NCI-H1417 treated with DMSO at 0.1 percent for 48 hours (cell line): ENCODE measurements at regions not wholly inside any gene's neighbourhood (a gene's known extent, or its start where the extent isn't known, plus 50 kb on each side); places are given as distances from the start of the nearest gene placed in this dataset.

Source experiments
- DNase-seq: peaks from one replicate; lab custom pipeline; 2025; lab: John Stamatoyannopoulos, UW

DNA sequence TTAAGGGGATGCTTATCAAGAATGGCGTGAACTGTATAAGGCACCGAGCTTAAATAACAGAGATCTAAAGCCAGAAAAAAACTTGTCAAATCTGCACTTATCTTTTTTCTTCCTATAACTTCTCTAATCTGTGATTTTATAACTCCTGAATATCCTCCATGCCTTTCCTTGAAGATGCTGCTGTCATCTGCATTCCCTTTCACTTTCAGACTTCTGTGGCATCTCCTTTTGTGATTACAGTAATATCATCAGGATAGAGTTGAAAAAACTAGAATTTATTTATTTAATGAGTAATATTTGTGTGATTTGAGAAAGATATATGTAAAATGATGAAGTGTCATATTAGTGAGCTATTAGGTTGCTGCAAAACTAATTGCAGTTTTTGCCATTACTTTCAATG, 357.8 kb upstream of the PTBP2 start:
- no peak for DNase-seq

DNA sequence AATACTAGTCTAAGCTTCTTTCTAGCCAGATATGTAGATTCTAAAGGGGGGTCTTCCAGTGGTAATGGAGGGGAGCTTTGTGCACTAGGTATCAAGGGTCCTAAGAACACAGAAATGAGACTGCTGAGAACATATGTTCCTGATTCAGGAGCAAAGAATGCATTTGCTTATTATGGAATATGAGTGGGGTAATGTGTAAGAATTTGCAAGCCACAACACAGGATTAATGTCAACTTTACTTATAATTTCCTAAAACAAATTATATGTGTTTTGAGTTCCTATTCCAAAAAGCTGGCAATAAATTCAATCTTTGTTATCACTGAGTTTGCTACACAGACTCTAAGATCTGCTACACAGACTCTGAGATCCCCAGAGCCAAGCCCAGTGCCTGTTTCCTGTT, 357.0 kb upstream of the PTBP2 start:
- DNase-seq = no peak

DNA sequence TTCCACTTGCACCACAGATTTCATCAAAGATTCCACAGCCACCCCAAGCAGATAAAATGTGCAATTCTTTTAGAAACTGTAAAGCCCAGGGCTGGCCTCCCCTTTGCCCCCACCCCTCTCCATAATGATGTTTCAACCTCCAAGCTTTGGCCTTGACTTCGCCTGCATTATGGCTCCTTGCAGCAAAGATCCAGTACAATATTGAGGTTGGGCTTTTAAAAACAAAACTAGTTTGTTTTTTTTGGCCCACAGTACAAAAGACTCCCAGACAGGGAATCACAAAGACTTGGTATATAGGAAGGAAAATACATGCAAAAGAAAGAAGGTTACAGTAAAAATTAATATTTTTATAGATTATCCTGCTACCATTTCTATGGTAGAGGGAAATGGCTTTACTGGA, 356.5 kb upstream of the PTBP2 start:
- no peak for DNase-seq

DNA sequence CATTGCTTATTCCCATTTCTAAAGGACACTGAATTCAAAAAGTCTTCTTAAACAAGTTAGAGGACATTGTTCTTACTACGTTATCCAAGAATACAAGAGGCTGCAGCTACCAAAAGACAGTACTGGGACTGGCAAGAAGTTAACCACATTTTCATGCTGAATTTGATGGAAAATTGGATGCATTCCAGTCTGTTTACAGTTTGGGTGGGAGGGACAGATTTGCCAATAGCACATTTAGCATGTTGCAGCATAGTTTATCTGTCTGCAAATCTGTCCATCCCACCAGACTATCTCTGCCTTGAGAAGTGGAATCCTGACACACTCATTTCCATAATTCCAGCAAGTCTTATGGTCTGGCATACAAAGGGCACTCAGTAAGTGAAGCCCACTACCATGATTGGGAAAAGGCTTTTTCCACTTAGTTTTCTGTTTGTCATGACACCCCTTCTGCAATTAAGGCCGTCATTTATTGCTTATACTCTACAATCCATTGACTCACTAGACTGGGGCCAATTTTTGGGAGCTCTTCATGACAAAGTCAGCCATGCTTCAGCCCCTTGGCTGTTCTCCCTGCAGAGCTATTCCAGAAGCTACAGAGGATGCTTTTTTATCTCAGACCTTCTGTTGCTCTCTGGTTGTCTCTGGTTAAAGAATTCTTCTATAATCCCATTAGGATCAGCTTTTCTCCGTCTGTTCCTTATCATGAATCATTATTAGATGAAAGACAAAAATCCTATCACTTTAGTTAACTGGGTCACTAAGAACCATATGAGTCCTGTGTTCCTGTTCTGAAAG, 355.8 kb upstream of the PTBP2 start:
- DNase-seq = no peak

DNA sequence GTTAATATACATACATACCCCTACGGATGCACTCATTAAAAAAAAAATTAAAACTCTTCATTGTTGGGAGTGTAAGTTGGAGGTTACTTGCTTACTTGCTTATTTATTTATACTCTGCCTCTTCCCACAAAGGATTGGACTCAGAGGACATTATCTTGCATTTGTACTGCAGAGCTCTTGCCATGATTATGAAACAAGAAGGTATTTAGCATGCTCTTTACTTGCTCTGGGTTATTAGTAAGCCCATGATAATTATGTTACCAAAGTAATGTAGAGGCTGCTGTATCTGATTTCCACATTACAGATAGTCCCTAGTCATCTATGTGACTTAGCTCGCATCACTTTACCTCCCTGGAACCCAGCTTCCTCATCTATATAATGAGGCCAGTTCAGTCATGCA, 355.1 kb upstream of the PTBP2 start:
- no peak for DNase-seq

DNA sequence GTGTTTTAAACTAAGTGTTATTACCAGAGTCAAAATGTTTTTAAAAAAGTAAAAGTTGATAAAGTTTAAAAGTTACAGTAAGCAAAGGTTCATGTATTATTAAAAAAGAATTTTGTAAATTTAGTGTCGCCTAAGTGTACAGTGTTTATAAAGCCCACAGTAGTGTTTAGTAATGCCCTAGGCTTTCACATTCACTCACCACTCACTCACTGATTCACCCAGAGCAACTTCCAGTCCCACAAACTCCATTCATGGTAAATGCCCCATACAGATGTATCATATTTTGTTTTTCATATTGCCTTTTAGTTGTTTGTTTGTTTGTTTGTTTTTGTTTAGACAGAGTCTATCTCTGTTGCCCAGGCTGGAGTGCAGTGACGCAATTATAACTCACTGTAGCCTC, 353.8 kb upstream of the PTBP2 start:
- no peak for DNase-seq

DNA sequence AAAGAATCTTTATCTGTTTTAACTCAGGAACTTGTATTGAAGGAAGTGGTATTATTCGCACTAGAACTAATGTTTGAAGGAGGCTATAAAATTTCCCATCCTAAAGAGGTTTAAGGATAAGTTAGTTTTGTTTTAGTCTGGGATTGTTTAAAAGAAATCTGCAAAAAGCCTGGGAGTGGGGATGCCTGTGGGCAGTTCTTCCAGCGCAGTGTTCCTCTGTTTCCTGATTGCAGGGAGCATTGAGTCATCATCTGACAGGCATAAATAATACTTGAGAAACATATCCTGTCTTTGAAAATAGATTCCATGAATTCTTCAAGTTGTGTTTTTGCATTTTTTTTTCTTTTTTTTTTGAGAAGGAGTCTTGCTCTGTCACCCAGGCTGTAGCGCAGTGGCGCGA, 350.8 kb upstream of the PTBP2 start:
- DNase-seq = no peak

DNA sequence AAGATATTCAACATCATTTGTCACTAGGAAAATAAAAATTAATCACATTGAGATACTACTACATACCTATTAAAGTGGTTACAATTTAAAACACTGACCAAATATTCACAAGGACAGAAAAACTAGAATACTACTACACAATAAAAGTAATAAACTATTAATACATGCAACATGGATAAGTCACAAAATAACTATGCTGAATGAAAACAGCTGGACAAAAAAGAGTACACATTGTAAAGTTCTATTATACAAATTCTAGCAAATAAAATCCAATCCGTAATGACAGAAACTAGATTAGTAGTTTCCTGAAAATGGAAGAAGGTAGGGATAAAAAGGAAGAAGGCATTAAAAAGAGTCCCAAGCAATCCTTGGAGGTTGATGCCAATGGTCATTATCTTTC, 348.7 kb upstream of the PTBP2 start:
- no peak for DNase-seq

DNA sequence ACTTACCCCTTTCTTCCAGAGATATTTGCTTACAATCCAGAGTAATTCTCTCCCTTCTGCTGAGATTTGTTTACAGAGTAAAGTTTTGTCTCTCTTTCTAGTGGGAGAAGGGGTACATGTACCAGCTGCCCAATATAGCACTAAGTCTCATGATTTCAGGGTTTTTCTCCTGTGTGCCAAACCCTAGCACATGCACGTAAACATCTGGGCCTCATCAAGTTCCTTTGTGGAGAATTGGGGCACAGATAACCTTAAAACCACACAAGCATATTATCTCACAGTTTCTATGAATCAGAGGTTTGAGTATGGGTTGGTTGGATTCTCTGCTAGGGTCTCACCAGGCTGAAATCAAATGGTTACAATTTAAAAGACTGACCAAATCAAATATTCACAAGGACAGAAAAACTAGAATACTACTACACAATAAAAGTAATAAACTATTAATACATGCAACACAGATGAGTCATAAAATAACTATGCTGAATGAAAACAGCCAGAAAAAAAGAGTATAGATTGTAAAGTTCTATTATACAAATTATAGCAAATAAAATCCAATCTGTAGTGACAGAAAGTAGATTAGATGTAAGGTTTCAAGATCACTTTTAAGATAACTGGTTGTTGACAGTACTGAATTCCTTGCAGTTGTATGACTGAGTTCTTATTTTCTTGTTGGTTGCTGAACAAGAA, 347.4 kb upstream of the PTBP2 start:
- DNase-seq = no peak

DNA sequence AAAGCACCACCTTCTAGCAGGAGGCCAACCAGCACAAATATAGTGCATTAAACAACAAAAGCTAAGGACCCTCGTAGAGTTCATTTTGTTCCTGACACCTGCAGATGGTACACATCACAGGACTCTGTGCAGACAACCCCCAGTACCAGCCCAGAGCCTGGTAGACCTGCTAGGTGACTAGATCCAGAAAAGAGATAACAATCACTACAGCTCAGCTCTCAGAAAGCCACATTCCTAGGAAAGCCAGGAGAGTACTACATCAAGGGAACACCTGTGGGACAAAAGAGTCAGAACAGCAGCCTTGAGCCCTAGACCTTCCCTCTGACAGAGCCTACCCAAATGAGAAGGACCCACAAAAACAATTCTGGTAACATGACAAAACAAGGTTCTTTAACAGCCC, 344.7 kb upstream of the PTBP2 start:
- no peak for DNase-seq

DNA sequence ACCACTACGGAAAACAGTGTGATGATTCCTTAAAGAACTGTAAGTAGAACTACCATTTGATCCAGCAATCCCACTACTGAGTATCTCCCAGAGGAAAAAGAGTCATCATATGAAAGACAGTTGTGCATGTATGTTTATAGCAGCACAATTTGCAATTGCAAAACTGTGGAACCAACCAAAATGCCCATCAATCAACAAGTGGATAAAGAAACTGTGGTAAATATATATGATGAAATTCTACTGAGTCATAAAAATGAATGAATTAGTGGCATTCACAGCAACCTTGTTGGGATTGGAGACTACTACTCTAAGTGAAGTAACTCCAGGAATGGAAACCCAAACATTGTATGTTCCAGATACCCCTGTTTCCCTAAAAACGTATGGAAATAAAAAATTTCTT, 337.0 kb upstream of the PTBP2 start:
- DNase-seq = no peak

DNA sequence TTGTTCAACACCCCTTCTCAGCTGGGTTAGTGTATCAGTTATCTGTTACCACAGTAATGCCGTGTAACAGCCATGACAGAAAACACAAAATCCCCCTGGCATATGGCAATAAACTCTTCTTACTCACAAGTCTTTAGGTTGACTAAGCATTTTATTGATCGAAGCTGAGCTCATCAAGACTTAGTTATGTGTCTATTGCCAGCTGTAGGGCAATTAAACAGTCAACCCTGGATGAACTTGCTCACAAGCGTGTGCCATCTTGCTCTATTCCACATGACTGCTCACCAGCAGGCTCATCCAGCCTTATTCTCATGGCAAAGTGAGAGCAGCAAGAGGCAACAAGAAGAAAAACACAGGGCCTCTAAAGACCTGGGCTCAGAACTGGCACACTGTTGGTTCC, 333.8 kb upstream of the PTBP2 start:
- no peak for DNase-seq

DNA sequence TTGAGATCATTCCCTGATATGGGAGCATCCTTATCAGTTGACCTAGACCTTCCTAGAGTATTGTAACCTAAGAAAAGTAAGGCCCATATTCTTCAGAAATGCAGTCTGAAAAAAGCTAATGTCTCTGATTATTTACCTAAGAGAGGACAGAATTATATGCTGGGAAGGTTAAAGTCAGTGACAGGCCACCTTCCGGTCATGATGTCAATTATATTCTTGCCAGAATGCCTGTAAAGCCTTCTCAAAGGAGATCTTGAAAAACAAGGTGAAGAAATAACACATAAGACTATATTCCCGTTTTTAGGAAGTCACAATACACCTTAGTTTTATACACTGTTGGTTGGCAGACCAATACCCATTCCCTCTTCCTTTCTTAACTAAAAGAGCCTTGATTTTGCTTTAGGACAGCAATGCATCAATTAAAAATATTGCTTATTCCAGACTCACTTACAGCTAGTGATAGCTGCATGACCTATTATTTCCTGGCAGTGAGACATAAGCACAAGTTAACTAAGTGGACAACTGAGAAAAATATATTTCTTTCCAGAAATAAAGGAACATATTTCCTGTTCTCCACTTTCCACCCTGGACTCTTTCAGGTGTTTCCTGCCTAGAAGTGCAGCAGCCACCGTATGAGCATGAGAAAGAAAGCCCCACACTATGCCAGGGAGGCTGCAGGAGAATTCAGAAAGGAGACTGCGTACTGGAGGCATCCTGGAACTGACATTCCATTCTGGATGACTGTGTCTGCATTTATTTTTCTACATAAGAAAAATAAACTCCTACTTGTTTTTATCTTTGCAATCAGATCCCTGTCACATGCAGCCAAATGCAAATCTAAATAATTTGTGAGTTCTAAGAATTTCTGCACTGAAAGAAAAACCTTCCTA, 332.9 kb upstream of the PTBP2 start:
- DNase-seq = no peak

DNA sequence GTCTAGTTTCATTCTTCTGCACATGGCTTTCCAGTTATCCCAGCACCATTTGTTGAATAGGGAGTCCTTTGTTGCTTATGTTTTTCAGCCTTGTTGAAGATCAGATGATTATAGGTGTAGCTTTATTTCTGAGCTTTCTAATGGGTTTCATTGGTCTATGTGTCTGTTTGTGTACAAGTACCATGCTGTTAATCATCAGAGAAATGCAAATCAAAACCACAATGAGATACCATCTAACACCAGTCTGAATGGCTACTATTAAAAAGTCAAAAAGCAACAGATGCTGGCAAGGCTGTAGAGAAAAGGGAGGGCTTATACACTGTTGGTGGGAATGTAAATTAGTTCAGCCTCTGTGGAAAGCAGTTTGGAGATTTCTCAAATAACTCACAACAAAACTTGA, 321.5 kb upstream of the PTBP2 start:
- DNase-seq = no peak

DNA sequence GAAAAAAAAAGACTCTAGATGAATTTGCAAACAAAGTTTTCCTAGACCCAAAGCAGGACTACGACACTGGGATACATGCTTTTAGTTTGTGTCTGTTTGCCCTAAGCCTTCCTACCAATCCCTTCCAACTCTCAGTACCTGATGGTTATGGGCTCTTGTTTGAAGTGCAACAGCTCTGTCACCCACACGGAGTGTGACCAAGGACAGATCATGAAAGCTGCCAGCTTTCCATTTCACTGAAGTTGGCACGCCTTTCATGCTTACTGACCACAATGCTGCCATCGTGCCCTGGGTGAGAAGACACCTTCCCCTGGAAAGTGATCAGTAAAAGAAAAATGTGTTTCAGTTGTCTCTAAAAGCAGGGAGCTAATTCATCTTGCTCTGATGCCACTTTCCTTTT, 312.5 kb upstream of the PTBP2 start:
- DNase-seq = no peak

DNA sequence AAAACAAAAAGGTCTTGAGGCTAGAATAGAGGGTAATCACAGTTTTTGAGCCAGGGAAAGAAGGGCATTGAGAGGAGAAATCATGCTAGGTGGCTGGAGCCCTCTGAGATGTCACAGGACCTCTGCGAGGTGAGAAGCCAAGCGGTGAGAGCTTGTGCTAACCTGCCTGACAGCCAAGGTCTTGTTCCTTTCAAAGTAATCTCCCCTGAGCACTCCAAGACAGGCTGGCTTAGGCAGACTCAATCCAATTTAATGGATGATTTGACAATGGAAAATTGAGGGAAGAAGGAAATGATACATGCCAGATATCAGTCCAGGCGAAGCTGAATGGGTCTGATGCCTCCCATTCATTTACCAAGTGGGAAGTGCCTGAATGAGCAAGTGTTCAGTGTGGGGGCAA, 311.9 kb upstream of the PTBP2 start:
- DNase-seq = no peak

DNA sequence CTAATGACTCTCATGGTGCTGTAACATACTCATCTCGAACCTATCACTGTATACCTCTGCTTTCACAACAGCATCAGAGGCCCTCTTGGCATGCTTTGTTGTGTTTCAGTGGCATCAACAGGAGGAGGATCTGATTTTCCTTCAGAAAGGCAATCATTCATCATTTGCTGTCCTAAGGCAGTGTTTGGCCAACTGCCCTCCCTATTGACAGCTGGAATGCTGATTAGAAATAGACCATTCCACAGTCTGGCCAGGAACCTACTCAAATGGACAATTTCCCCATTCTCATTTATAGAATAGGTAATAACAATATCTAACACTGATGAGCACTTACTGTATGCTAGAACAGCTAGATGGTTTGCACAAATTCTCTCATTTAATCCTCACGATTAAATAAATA, 310.6 kb upstream of the PTBP2 start:
- DNase-seq = no peak

DNA sequence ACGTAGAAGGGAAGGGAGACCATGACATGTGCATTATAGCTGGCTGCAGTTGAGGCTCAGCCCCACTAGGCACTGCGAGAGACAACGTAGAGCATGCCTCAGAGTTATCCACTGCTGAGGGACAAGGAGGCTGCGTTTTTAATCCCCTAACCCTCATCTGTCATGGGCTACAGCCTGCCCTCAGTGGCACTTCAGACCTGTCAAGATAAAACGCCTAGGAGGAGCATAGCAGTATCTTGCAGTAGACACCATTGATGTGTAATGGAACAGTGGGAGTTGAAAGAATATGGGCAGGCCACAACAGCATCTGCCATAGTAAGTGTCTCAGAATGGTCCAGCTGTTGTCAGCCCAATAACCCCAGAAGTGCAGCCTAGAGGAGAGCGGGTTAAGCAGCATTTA, 307.0 kb upstream of the PTBP2 start:
- DNase-seq = no peak

DNA sequence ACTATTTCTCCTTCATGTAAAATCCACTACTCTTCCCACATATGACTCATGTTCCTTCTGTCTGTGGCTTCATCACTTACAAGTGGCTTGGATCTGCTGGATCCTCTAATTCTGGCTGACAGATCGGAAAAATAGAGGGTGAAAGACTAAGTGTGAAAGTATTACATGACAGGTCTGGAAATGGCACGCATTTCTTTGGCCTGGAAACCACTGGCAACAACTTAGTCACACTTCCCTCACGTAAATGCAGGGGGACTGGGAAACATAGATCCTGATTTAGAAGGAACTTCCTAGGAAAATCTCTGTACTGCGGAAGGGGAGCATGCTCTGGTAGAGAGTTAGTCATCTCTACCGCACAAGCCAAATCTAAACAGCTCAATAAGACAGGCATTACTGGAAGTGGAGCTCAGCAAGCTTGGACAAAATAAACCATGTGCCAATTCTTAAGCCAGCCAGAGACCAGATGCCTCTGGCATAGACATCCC, 305.4 kb upstream of the PTBP2 start:
- DNase-seq = no peak

DNA sequence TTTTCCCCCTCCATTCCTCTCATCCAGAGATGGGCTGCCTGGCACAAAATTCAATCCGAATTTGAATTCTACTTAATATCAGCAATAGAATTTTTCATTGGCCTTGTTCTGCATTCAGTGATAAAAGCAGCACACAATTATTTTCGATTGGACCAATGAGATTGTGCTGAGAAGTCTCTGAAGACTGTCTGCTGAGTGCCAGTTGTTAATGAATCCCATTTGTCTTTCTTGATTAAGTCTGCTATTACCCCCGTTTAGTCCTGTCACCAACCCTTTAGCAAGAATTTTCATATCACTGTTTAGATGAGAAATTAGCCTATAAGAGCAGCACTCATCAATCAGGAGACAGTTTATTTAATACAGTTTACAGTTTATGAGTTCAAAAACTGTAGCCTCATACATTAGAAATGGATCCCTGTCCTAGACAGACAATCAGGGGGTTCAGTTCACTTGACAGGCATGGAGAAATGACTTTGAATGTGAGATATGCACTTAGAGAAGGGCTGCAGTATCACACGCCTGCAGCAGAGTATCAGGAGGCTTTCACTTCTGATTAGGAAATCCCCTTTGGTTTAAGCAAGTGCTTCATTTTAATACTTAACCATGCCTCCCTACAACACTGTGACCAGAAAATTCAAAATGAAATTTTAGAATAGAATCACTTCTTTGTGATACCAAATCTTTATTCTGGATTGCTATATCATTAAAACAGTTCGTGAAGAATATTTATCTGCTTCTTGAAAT, 304.7 kb upstream of the PTBP2 start:
- DNase-seq = no peak

DNA sequence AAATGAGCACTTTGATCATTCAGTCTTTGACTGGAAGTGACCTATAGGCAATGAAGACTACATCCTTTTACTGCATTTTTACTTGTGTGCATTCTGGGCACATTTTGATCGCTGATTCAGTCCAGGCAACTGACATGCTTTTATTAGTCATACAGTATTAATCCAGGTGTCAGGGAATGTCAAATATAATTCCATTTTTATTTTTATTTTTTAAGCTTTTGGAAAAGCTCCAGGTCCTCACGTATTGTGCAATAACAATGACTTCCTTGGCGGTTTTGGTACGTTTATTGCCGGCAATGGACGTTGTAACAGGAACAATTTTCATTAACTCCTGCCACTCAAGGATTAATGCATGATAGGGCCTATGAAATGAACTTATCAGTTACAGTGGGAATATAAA, 302.6 kb upstream of the PTBP2 start:
- no peak for DNase-seq

DNA sequence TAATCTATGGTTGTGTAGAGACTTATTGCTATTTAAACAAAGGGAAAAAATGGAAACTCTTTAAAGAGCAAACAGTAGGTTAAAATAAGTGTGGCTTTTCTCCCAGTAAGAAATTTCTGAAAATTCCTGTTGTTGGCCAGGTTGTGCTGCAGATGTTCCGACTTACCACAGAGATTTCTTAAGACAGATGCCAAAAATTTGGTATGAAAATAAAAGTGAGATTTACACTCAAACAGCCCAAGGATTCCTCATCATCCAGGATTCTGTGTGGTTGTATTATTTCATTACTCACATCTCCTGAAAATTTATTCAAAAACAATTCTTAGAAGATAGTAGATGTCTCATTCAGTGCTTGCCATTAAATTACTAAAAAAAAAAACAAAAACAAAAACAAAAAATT, 296.7 kb upstream of the PTBP2 start:
- DNase-seq = no peak
